IMR-90 (cell line): ENCODE measurements at regions not wholly inside any gene's neighbourhood (a gene's known extent, or its start where the extent isn't known, plus 50 kb on each side); places are given as distances from the start of the nearest gene placed in this dataset.

ENCODE experiments used
- ATAC-seq: fragments of 200-7000 bp; cut with Tn5 transposase; 2 replicates; pipeline ENCODE4 v1.9.1; 2020; ENCODE audit warnings: low read depth, mild to moderate bottlenecking, moderate library complexity
- BruUV-seq: library from RNA; stranded (reverse); fragments of 400-500 nt; replicated peaks from 2 replicates; lab custom pipeline; 2021; lab: Mats Ljungman, UMichigan
- CTCF ChIA-PET: fragments of 300-600 bp; formaldehyde crosslinking; extraction: SDS; loops from one replicate; lab custom pipeline; 2021; ENCODE audit warnings: antibody characterized with exemption; lab: Yijun Ruan, JAX
- POLR2A ChIA-PET: fragments of 300-600 bp; sonication (Branson Sonifier 250); formaldehyde crosslinking; loops from one replicate; lab custom pipeline; 2022; ENCODE audit warnings: antibody characterized with exemption; ENCODE audit not compliant: unreplicated experiment; lab: Charles Lee
- DNase-seq: peaks from one replicate; pipeline ENCODE4 v3.0.0; 2013
- H2AFZ ChIP-seq: replicated peaks from 2 replicates; pipeline ENCODE3; 2013; ENCODE audit warnings: low read length, mild to moderate bottlenecking; ENCODE audit not compliant: poor library complexity
- H2AK5ac ChIP-seq: 2 replicates; pipeline ENCODE4 v1.6.1; 2013; ENCODE audit warnings: low read depth, low read length, inconsistent platforms
- H2AK9ac ChIP-seq: replicated peaks from 2 replicates; pipeline ENCODE3; 2013; ENCODE audit warnings: mild to moderate bottlenecking, low read depth, low read length, moderate library complexity; ENCODE audit not compliant: poor library complexity
- H2BK120ac ChIP-seq: 2 replicates; pipeline ENCODE4 v1.6.1; 2013; ENCODE audit warnings: low read depth, low read length, inconsistent platforms
- H2BK15ac ChIP-seq: 3 replicates; pipeline ENCODE4 v1.6.1; 2013; ENCODE audit warnings: low read depth, low read length, inconsistent platforms
- H2BK20ac ChIP-seq: 2 replicates; pipeline ENCODE4 v1.6.1; 2013; ENCODE audit warnings: low read depth, mild to moderate bottlenecking, inconsistent platforms, low read length, moderate library complexity
- H2BK5ac ChIP-seq: 2 replicates; pipeline ENCODE4 v1.6.1; 2013; ENCODE audit warnings: mild to moderate bottlenecking, low read depth, low read length, inconsistent platforms; ENCODE audit not compliant: poor library complexity, severe bottlenecking
- H3K14ac ChIP-seq: replicated peaks from 2 replicates; pipeline ENCODE4 v1.6.1; 2013; ENCODE audit warnings: low read depth, low read length, inconsistent platforms
- H3K18ac ChIP-seq: 2 replicates; pipeline ENCODE4 v1.6.1; 2013; ENCODE audit warnings: low read depth, low read length, control low read depth
- H3K23ac ChIP-seq: 2 replicates; pipeline ENCODE4 v1.6.1; 2013; ENCODE audit warnings: low read depth, low read length, inconsistent platforms
- H3K27ac ChIP-seq: 2 replicates; pipeline ENCODE4 v1.5.1; 2013; ENCODE audit warnings: mild to moderate bottlenecking, control low read depth, low read length; ENCODE audit not compliant: insufficient read depth
- H3K27me3 ChIP-seq: 2 replicates; pipeline ENCODE4 v1.6.1; 2013; ENCODE audit warnings: low read length; ENCODE audit not compliant: control insufficient read depth, insufficient read depth
- H3K36me3 ChIP-seq: 2 replicates; pipeline ENCODE4 v1.6.1; 2013; ENCODE audit warnings: low read length, mixed read lengths; ENCODE audit not compliant: control insufficient read depth, insufficient read depth
- H3K4ac ChIP-seq: 2 replicates; pipeline ENCODE4 v1.6.1; 2013; ENCODE audit warnings: low read depth, low read length, inconsistent platforms
- H3K4me1 ChIP-seq: 2 replicates; pipeline ENCODE4 v1.6.1; 2013; ENCODE audit warnings: low read length, mixed read lengths; ENCODE audit not compliant: control insufficient read depth, insufficient read depth
- H3K4me2 ChIP-seq: 2 replicates; pipeline ENCODE4 v1.6.1; 2013; ENCODE audit warnings: low read depth, mild to moderate bottlenecking, control low read depth, low read length, moderate library complexity
- H3K4me3 ChIP-seq: 2 replicates; pipeline ENCODE4 v1.5.1; 2013; ENCODE audit warnings: low read depth, mild to moderate bottlenecking, control low read depth, low read length, moderate library complexity; ENCODE audit not compliant: insufficient read depth
- H3K56ac ChIP-seq: 2 replicates; pipeline ENCODE4 v1.6.1; 2013; ENCODE audit warnings: low read length, inconsistent platforms; ENCODE audit not compliant: insufficient read depth; ENCODE audit errors: extremely low read depth
- H3K79me1 ChIP-seq, 2 experiments: 2 replicates each; pipeline ENCODE4 v1.6.1; 2013; ENCODE audit warnings: low read length in 2 of 2, inconsistent platforms in 1 of 2, low read depth in 1 of 2
- H3K9ac ChIP-seq: 2 replicates; pipeline ENCODE4 v1.6.1; 2013; ENCODE audit warnings: low read depth, low read length, control low read depth
- H3K9me1 ChIP-seq: 2 replicates; pipeline ENCODE4 v1.6.1; 2013; ENCODE audit warnings: low read length, inconsistent platforms; ENCODE audit not compliant: insufficient read depth
- H3K9me3 ChIP-seq: 2 replicates; pipeline ENCODE4 v1.6.1; 2013; ENCODE audit warnings: low read length; ENCODE audit not compliant: control insufficient read depth, insufficient read depth
- H4K20me1 ChIP-seq: 2 replicates; pipeline ENCODE4 v1.6.1; 2013; ENCODE audit warnings: low read length, inconsistent platforms; ENCODE audit not compliant: insufficient read depth
- H4K5ac ChIP-seq: 2 replicates; pipeline ENCODE4 v1.6.1; 2013; ENCODE audit warnings: mild to moderate bottlenecking, low read depth, low read length, control low read depth
- H4K8ac ChIP-seq, 2 experiments: 2 replicates each; pipeline ENCODE4 v1.6.1; 2013; ENCODE audit warnings: low read depth in 2 of 2, low read length in 2 of 2, control low read depth in 1 of 2, inconsistent platforms in 1 of 2
- H4K91ac ChIP-seq: 2 replicates; pipeline ENCODE4 v1.6.1; 2013; ENCODE audit warnings: low read depth, low read length, inconsistent platforms; ENCODE audit not compliant: insufficient read depth
- BHLHE40 ChIP-seq: fragments of 150-350 bp; IDR thresholded peaks from 2 replicates; pipeline ENCODE4 v1.6.1; 2016; ENCODE audit warnings: mild to moderate bottlenecking, low read depth, low read length
- CEBPB ChIP-seq: IDR thresholded peaks from 2 replicates; pipeline ENCODE4 v1.6.1; 2012; ENCODE audit warnings: low read depth, low read length, improper control_type of control experiment
- CHD1 ChIP-seq: IDR thresholded peaks from 2 replicates; pipeline ENCODE4 v1.6.1; 2012; ENCODE audit warnings: low read depth, low read length, improper control_type of control experiment
- FOS ChIP-seq: fragments of 150-350 bp; IDR thresholded peaks from 2 replicates; pipeline ENCODE4 v1.6.1; 2016; ENCODE audit warnings: low read depth, low read length
- MAFK ChIP-seq: IDR thresholded peaks from 2 replicates; pipeline ENCODE4 v1.6.1; 2012; ENCODE audit warnings: low read depth, low read length, improper control_type of control experiment
- MAZ ChIP-seq: IDR thresholded peaks from 2 replicates; pipeline ENCODE4 v1.6.1; 2012; ENCODE audit warnings: low read depth, mild to moderate bottlenecking, low read length, improper control_type of control experiment, moderate library complexity, borderline replicate concordance
- MXI1 ChIP-seq: IDR thresholded peaks from 2 replicates; pipeline ENCODE4 v1.6.1; 2012; ENCODE audit warnings: low read depth, mild to moderate bottlenecking, low read length, moderate library complexity, borderline replicate concordance
- NFE2L2 ChIP-seq: fragments of 150-350 bp; IDR thresholded peaks from 2 replicates; pipeline ENCODE4 v1.6.1; 2016; ENCODE audit warnings: low read depth, mild to moderate bottlenecking, low read length
- POLR2A ChIP-seq: IDR thresholded peaks from 2 replicates; pipeline ENCODE4 v1.6.1; 2012; ENCODE audit warnings: mild to moderate bottlenecking, low read depth, low read length
- RAD21 ChIP-seq: IDR thresholded peaks from 2 replicates; pipeline ENCODE4 v1.6.1; 2012; ENCODE audit warnings: low read length, improper control_type of control experiment
- RCOR1 ChIP-seq: IDR thresholded peaks from 2 replicates; pipeline ENCODE4 v1.6.1; 2012; ENCODE audit warnings: mild to moderate bottlenecking, low read length, improper control_type of control experiment; ENCODE audit not compliant: insufficient replicate concordance
- RFX5 ChIP-seq: IDR thresholded peaks from 2 replicates; pipeline ENCODE4 v1.8.0; 2012; ENCODE audit warnings: low read depth, mild to moderate bottlenecking, low read length, moderate library complexity
- SMC3 ChIP-seq: fragments of 150-350 bp; IDR thresholded peaks from 2 replicates; pipeline ENCODE4 v1.6.1; 2016; ENCODE audit warnings: low read depth, mild to moderate bottlenecking, antibody characterized with exemption, low read length, moderate library complexity
- WGBS, 2 experiments: methylation state at CpG; one replicate each; pipeline versions ENCODE4 v1.1.5 to v1.1.7; 2013; ENCODE audit warnings: missing lambda C conversion rate in 2 of 2; ENCODE audit not compliant: insufficient read length in 1 of 2; ENCODE audit errors: extremely low coverage in 2 of 2; 5-methylcytosine and 5-hydroxymethylcytosine counted together
- dilution Hi-C: fragments of 300-500 bp; cut with HindIII; formaldehyde crosslinking; loops from one replicate; pipeline ENCODE4 v1.14.3; 2018; ENCODE audit warnings: low sequenced_read_pairs; ENCODE audit not compliant: unreplicated experiment
- in situ Hi-C: fragments of 300-500 bp; cut with MboI; formaldehyde crosslinking; loops from 3 replicates; pipeline ENCODE4 v1.14.3; 2019; ENCODE audit warnings: low sequenced_read_pairs, inconsistent platforms, mixed read lengths
- intact Hi-C: fragments of 100-400 bp; cut with micrococcal nuclease; formaldehyde crosslinking; loops from 2 replicates; pipeline ENCODE4 v1.10.0; 2022
- TF ChIP-seq, protein P1 (sequence below): conservative IDR thresholded peaks from 2 replicates; pipeline ENCODE4 v1.5.1; 2012; ENCODE audit warnings: mild to moderate bottlenecking, low read depth, low read length, improper control_type of control experiment
- TF ChIP-seq, protein P2 (sequence below): fragments of 150-350 bp; IDR thresholded peaks from 2 replicates; pipeline ENCODE4 v1.6.1; 2017; ENCODE audit warnings: mild to moderate bottlenecking, antibody characterized with exemption, low read length, low read depth
- TF ChIP-seq, protein P3 (sequence below): fragments of 150-350 bp; IDR thresholded peaks from 2 replicates; pipeline ENCODE4 v1.6.1; 2016; ENCODE audit warnings: low read depth, mild to moderate bottlenecking, low read length, moderate library complexity, borderline replicate concordance

DNA sequence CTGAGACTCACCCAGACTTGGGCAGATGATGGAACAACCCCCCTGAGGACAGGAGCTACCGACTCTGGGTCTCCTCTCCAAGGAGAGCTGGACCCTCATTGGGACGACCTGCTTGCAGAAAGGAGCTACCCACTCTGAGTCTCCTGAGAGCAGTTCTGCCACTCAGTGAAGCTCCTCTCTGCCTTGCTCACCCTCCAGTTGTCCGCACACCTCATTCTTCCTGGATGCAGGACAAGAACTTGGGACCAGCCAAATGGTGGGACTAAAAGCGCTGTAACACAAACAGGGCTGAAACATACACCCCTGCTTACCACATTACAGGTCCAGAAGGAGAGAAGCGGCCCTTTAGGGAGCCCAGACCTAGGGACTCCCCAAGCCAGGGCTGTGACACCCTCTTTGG is 124.9 kb upstream of the CCDC150 start:
- no peak overlapping the region for H3K14ac ChIP-seq
- in situ Hi-C loops = no loop called here
- no TSS peak for BruUV-seq

More for the DNA sequence above, 124.9 kb upstream of the CCDC150 start:
- H3K79me1 ChIP-seq = no peaks in the 10 kb centered on the region; a peak in 1 of 4 replicates
- H3K9ac ChIP-seq = no peak overlapping the region
- H2BK15ac ChIP-seq = no peak overlapping the region
- no peak overlapping the region for H3K27ac ChIP-seq
- no peaks in the 10 kb centered on the region for H3K27me3 ChIP-seq
- no peak for ATAC-seq
- DNase-seq = no peak
- H2AFZ ChIP-seq = no peak overlapping the region
- dilution Hi-C loops = no loop called here
- no peak overlapping the region for H3K18ac ChIP-seq
- H4K8ac ChIP-seq = no peak overlapping the region
- H2AK9ac ChIP-seq = no peak overlapping the region
- no peak for TF ChIP-seq MAZ
- TF ChIP-seq, protein P1, sequence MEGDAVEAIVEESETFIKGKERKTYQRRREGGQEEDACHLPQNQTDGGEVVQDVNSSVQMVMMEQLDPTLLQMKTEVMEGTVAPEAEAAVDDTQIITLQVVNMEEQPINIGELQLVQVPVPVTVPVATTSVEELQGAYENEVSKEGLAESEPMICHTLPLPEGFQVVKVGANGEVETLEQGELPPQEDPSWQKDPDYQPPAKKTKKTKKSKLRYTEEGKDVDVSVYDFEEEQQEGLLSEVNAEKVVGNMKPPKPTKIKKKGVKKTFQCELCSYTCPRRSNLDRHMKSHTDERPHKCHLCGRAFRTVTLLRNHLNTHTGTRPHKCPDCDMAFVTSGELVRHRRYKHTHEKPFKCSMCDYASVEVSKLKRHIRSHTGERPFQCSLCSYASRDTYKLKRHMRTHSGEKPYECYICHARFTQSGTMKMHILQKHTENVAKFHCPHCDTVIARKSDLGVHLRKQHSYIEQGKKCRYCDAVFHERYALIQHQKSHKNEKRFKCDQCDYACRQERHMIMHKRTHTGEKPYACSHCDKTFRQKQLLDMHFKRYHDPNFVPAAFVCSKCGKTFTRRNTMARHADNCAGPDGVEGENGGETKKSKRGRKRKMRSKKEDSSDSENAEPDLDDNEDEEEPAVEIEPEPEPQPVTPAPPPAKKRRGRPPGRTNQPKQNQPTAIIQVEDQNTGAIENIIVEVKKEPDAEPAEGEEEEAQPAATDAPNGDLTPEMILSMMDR = no peak
- no peak for TF ChIP-seq MAFK
- TF ChIP-seq FOS = no peak
- TF ChIP-seq, protein P2, sequence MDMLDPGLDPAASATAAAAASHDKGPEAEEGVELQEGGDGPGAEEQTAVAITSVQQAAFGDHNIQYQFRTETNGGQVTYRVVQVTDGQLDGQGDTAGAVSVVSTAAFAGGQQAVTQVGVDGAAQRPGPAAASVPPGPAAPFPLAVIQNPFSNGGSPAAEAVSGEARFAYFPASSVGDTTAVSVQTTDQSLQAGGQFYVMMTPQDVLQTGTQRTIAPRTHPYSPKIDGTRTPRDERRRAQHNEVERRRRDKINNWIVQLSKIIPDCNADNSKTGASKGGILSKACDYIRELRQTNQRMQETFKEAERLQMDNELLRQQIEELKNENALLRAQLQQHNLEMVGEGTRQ = no peak
- no peak for TF ChIP-seq MXI1
- TF ChIP-seq RCOR1 = no peak
- no peak for TF ChIP-seq SMC3
- no peak for TF ChIP-seq CEBPB
- TF ChIP-seq POLR2A = no peak
- TF ChIP-seq RAD21 = no peak
- no peak for TF ChIP-seq BHLHE40
- TF ChIP-seq CHD1 = no peak
- TF ChIP-seq, protein P3, sequence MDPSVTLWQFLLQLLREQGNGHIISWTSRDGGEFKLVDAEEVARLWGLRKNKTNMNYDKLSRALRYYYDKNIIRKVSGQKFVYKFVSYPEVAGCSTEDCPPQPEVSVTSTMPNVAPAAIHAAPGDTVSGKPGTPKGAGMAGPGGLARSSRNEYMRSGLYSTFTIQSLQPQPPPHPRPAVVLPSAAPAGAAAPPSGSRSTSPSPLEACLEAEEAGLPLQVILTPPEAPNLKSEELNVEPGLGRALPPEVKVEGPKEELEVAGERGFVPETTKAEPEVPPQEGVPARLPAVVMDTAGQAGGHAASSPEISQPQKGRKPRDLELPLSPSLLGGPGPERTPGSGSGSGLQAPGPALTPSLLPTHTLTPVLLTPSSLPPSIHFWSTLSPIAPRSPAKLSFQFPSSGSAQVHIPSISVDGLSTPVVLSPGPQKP = no peak
- no peak for TF ChIP-seq NFE2L2
- TF ChIP-seq RFX5 = no peak
- H3K23ac ChIP-seq = no peak overlapping the region
- no peaks in the 10 kb centered on the region for H3K36me3 ChIP-seq
- no peak overlapping the region for H3K4ac ChIP-seq
- no peak overlapping the region for H2BK20ac ChIP-seq
- no peaks in the 10 kb centered on the region for H3K9me1 ChIP-seq
- H3K4me1 ChIP-seq = no peaks in the 10 kb centered on the region
- no peak overlapping the region for H2BK5ac ChIP-seq
- H3K4me2 ChIP-seq = no peak overlapping the region
- WGBS, 2 experiments = 93% methylated on average over 2 of the region's 5 CpGs; no CpG with 5 or more reads in 1 of the 2 experiments
- no peak overlapping the region for H3K56ac ChIP-seq
- no peak overlapping the region for H4K91ac ChIP-seq
- H3K9me3 ChIP-seq = no peaks in the 10 kb centered on the region
- no peaks in the 10 kb centered on the region for H4K20me1 ChIP-seq
- ChIA-PET CTCF (no interaction called here), POLR2A (no interaction called here)
- no peak overlapping the region for H2BK120ac ChIP-seq
- no peak overlapping the region for H4K5ac ChIP-seq
- no peak overlapping the region for H3K4me3 ChIP-seq
- no peak overlapping the region for H2AK5ac ChIP-seq
- intact Hi-C loops = no loop called here
